B cell (primary cell): ENCODE measurements at regions not wholly inside any gene's neighbourhood (a gene's known extent, or its start where the extent isn't known, plus 50 kb on each side); places are given as distances from the start of the nearest gene placed in this dataset.

ENCODE experiments used
- ATAC-seq: fragments of 200-7000 bp; cut with Tn5 transposase; one replicate; pipeline ENCODE4 v1.10.0; 2021; ENCODE audit warnings: low read depth, mild to moderate bottlenecking, moderate number of reproducible peaks, moderate library complexity
- CTCF ChIA-PET: fragments of 350-600 bp; sonication (Branson Sonifier 250); formaldehyde crosslinking; loops from one replicate; lab custom pipeline; 2021; ENCODE audit warnings: antibody characterized with exemption, inconsistent platforms; lab: Charles Lee
- POLR2A ChIA-PET: fragments of 350-600 bp; sonication (Branson Sonifier 250); formaldehyde crosslinking; loops from one replicate; lab custom pipeline; 2021; ENCODE audit warnings: antibody characterized with exemption; lab: Charles Lee
- DNase-seq: peaks from one replicate; pipeline ENCODE4 v3.0.0; 2013
- H2AFZ ChIP-seq: 2 replicates; pipeline ENCODE4 v1.6.1; 2012; ENCODE audit warnings: mild to moderate bottlenecking, low read depth, low read length; ENCODE audit not compliant: insufficient read depth, poor library complexity, severe bottlenecking
- H3K27ac ChIP-seq, 2 donors: 1 replicate in 1 of 2; 2 replicates in 1 of 2; pipeline ENCODE4 v1.5.1; 2012 to 2013; ENCODE audit warnings: low read length in 2 of 2, mild to moderate bottlenecking in 2 of 2, moderate library complexity in 1 of 2
- H3K27me3 ChIP-seq, 4 experiments: fragments of 200-600 bp in 1 of 4; sonication (generic) in 1 of 4; replicated peaks in 1 of 4; 1 replicate in 2 of 4; 2 replicates in 2 of 4; pipeline versions ENCODE4 v1.6.1 to v1.7.0; 2013 to 2016; ENCODE audit warnings: low read length in 3 of 4, mild to moderate bottlenecking in 2 of 4, mixed read lengths in 1 of 4, moderate library complexity in 1 of 4; ENCODE audit not compliant: insufficient read depth in 4 of 4, control insufficient read depth in 3 of 4; ENCODE audit errors: control extremely low read depth in 1 of 4
- H3K36me3 ChIP-seq, 2 experiments: replicated peaks in 1 of 2; 1 replicate in 1 of 2; 2 replicates in 1 of 2; pipeline versions ENCODE4 v1.6.1 to v1.7.1; 2013; ENCODE audit warnings: low read length in 1 of 2; ENCODE audit not compliant: insufficient read depth in 2 of 2, control insufficient read depth in 1 of 2; ENCODE audit errors: control extremely low read depth in 1 of 2, extremely low read depth in 1 of 2
- H3K4me1 ChIP-seq, 2 donors: fragments of 200-600 bp in 1 of 2; sonication (generic) in 1 of 2; 1 replicate in 1 of 2; 2 replicates in 1 of 2; pipeline versions ENCODE4 v1.5.1 to v1.6.1; 2013 to 2017; ENCODE audit warnings: low read length in 2 of 2; ENCODE audit not compliant: control insufficient read depth in 2 of 2, insufficient read depth in 2 of 2
- H3K4me2 ChIP-seq: replicated peaks from 2 replicates; pipeline ENCODE3; 2012; ENCODE audit warnings: mild to moderate bottlenecking, low read depth, low read length; ENCODE audit not compliant: poor library complexity, severe bottlenecking
- H3K4me3 ChIP-seq, 5 experiments: fragments of 200-600 bp in 1 of 5; sonication (generic) in 1 of 5; 1 replicate in 3 of 5; 2 replicates in 2 of 5; pipeline versions ENCODE4 v1.5.1 to v1.7.0; 2011 to 2016; ENCODE audit warnings: low read length in 4 of 5, mild to moderate bottlenecking in 4 of 5, low read depth in 2 of 5, control low read depth in 1 of 5, moderate library complexity in 1 of 5; ENCODE audit not compliant: insufficient read depth in 1 of 5; ENCODE audit errors: control extremely low read depth in 1 of 5, extremely low read depth in 1 of 5
- H3K79me2 ChIP-seq: fragments of 200-600 bp; sonication (generic); one replicate; pipeline ENCODE4 v1.6.0; 2016; ENCODE audit warnings: low read length; ENCODE audit not compliant: control insufficient read depth, insufficient read depth
- H3K9ac ChIP-seq: fragments of 200-600 bp; sonication (generic); 2 replicates; pipeline ENCODE4 v1.6.1; 2017; ENCODE audit warnings: mild to moderate bottlenecking, low read length, moderate library complexity
- H3K9me3 ChIP-seq, 3 donors: one replicate each; pipeline versions ENCODE4 v1.6.1 to v1.7.1; 2013; ENCODE audit warnings: low read length in 2 of 3; ENCODE audit not compliant: control insufficient read depth in 2 of 3, insufficient read depth in 1 of 3; ENCODE audit errors: control extremely low read depth in 1 of 3
- H4K20me1 ChIP-seq: 2 replicates; pipeline ENCODE4 v1.6.0; 2012; ENCODE audit warnings: mild to moderate bottlenecking, low read length; ENCODE audit not compliant: insufficient read depth, control insufficient read depth, poor library complexity, severe bottlenecking
- H3K27ac Mint-ChIP-seq: one replicate; pipeline ENCODE4 v1.8.0; 2021; ENCODE audit warnings: mixed read lengths
- H3K27me3 Mint-ChIP-seq: one replicate; pipeline ENCODE4 v1.8.0; 2021; ENCODE audit warnings: mixed read lengths
- H3K4me1 Mint-ChIP-seq: one replicate; pipeline ENCODE4 v1.8.0; 2021; ENCODE audit warnings: mixed read lengths
- H3K4me3 Mint-ChIP-seq: one replicate; pipeline ENCODE4 v1.8.0; 2021; ENCODE audit warnings: mixed read lengths
- H3K9me3 Mint-ChIP-seq: one replicate; pipeline ENCODE4 v1.8.0; 2022; ENCODE audit warnings: mixed read lengths; ENCODE audit not compliant: insufficient read depth
- CTCF ChIP-seq: fragments of 200-600 bp; IDR thresholded peaks from one replicate; pipeline ENCODE4 v1.8.0; 2022; ENCODE audit warnings: antibody characterized with exemption, mild to moderate bottlenecking
- EZH2 ChIP-seq: IDR thresholded peaks from 2 replicates; pipeline ENCODE4 v1.6.1; 2012; ENCODE audit warnings: borderline replicate concordance, low read depth, mild to moderate bottlenecking, moderate library complexity, low read length; ENCODE audit not compliant: insufficient read depth, poor library complexity, severe bottlenecking
- WGBS: methylation state at CpG from one replicate; pipeline ENCODE4 v1.1.5; 2013; ENCODE audit warnings: missing lambda C conversion rate; ENCODE audit not compliant: insufficient coverage; 5-methylcytosine and 5-hydroxymethylcytosine counted together
- intact Hi-C: fragments of 100-400 bp; cut with micrococcal nuclease; formaldehyde crosslinking; loops from one replicate; pipeline ENCODE4 v1.10.0; 2022

GRCh38 chr4:147284935-147285334 lies 196.0 kb upstream of the EDNRA start:
- Histone ChIP-seq H2AFZ (no peak overlapping the region), H3K4me2 (no peak overlapping the region), H3K27ac (no peak overlapping the region), H3K79me2 (no peaks in the 10 kb centered on the region), H3K9ac (no peak overlapping the region), H3K4me1 (no peaks in the 10 kb centered on the region), H3K9me3 (no peaks in the 10 kb centered on the region), H4K20me1 (no peaks in the 10 kb centered on the region), H3K36me3 (no peaks in the 10 kb centered on the region), H3K27me3 (no peaks in the 10 kb centered on the region), H3K4me3 (no peak overlapping the region)
- ATAC-seq, result no peak
- DNase-seq, result no peak
- no peak overlapping the region for H3K27ac Mint-ChIP-seq
- TF ChIP-seq CTCF (no peak), EZH2 (no peak)
- POLR2A ChIA-PET, result no interaction called here
- no peaks in the 10 kb centered on the region for H3K27me3 Mint-ChIP-seq
- H3K4me1 Mint-ChIP-seq, result no peaks in the 10 kb centered on the region
- intact Hi-C loops, result no loop called here
- CTCF ChIA-PET, result no interaction called here
- H3K9me3 Mint-ChIP-seq, result no peaks in the 10 kb centered on the region
- H3K4me3 Mint-ChIP-seq, result no peak overlapping the region
- no CpG with 5 or more reads among the region's 1 CpG for WGBS

- ChIA-PET POLR2A (no interaction called here), CTCF (interaction anchor here (0.9 kb wide), 1 partner anchor 1940 kb away, joined by 3 read pairs; no protein-coding TSS in a partner anchor)
- Mint-ChIP-seq H3K27ac (no peak overlapping the region), H3K9me3 (no peaks in the 10 kb centered on the region), H3K27me3 (no peaks in the 10 kb centered on the region), H3K4me3 (no peak overlapping the region), H3K4me1 (no peaks in the 10 kb centered on the region)
- DNase-seq (no peak), ATAC-seq (no peak)
- Histone ChIP-seq H3K27me3 (no peaks in the 10 kb centered on the region), H3K36me3 (no peaks in the 10 kb centered on the region), H3K27ac (no peak overlapping the region), H3K9me3 (no peaks in the 10 kb centered on the region), H2AFZ (no peak overlapping the region), H3K4me3 (no peak overlapping the region), H4K20me1 (no peaks in the 10 kb centered on the region), H3K9ac (no peak overlapping the region), H3K4me2 (no peak overlapping the region), H3K79me2 (no peaks in the 10 kb centered on the region), H3K4me1 (no peaks in the 10 kb centered on the region)
- WGBS, result 91% methylated on average over 3 of the region's 4 CpGs
- TF ChIP-seq CTCF (no peak), EZH2 (no peak)
- intact Hi-C loops, result no loop called here
Observed at GRCh38 chr4:147285751-147286150, 195.1 kb upstream of the EDNRA start.
